ENCODE measurements at regions not wholly inside any gene's neighbourhood (a gene's known extent, or its start where the extent isn't known, plus 50 kb on each side); places are given as distances from the start of the nearest gene placed in this dataset.

DNA sequence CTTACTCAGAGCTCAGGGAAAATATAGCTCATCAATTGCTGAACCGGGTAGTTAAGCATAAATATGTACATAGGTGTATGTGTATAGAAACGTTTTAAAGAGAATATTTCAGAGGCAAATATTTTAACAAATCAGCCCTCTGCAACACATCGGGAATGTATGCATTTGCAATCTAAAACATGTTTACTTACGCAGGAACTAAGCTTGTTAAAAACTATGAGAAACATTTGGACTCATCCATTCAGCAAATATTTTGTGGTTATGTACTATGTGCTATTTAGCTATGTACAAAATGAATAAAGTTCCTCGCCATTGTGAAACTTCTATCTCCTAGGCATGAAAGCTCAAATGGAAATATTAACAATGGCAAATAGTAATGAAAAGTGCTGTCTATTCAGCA is 469.9 kb downstream of the ARHGEF28 start:
- TF ChIP-seq CTCF (IDR thresholded peaks at IDR 0.05; ENCODE audit: borderline replicate concordance, insufficient read depth, low read depth, low read length), result no peak
- no peak overlapping the region for H3K4me3 ChIP-seq (ENCODE audit: low read depth, low read length)

DNA sequence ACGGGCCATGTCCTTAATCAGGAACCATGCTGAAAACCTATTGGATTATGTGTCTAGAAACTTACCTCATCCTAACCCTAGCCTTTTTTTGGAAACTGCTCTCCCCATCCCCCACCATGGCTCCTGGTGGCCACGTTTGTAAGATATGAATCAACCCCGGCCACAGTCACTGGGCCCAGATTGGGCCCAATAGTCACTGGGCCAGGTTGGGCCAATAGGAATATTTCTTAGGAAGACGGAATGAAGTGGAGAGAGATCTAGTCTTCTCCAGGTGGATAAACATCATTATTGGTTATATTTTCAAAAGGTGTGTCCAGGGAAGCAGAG is 468.7 kb downstream of the ARHGEF28 start:
- no peak overlapping the region for H3K4me3 ChIP-seq (ENCODE audit: low read depth, low read length)
- TF ChIP-seq CTCF (IDR thresholded peaks at IDR 0.05; ENCODE audit: borderline replicate concordance, insufficient read depth, low read depth, low read length), result no peak

DNA sequence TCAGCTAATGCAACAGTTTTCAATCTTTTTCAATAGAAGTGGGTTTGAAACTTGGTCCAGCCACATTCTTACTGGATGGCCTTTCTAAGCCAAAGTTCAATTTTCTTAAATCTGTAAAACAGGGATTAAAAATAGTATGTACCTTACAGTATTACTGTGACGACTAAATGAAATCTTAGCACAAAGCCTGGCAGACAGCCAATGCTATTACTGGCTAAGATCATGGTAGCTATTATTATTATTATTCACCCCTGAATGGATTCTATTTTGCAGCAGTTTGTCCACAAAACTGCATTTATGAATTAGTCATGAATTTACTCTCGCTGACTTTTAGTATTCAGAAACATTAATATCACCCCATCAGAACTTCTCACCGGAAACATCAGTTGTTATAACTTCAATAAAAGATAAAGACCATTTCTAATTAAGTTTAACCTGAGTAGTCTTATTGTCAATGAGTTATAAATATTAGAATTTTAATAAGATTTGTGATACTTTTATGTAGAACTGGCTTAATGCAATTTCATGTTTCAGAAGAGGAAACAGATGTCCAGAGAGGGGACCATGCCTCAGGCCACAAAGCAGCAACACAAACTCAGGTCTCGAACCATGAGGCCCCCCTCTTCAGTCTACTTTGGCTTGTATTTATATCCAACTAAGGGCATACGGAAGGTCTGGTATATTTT is 468.2 kb downstream of the ARHGEF28 start:
- TF ChIP-seq CTCF (IDR thresholded peaks at IDR 0.05; ENCODE audit: borderline replicate concordance, insufficient read depth, low read depth, low read length), result no peak

GRCh38 chr5:74093561-74093960 is 467.6 kb downstream of the ARHGEF28 start:
- TF ChIP-seq CTCF (IDR thresholded peaks at IDR 0.05; ENCODE audit: borderline replicate concordance, insufficient read depth, low read depth, low read length), result no peak
- H3K4me3 ChIP-seq (ENCODE audit: low read depth, low read length), result no peak overlapping the region

More for the DNA sequence above, 468.2 kb downstream of the ARHGEF28 start:
- H3K4me3 ChIP-seq (ENCODE audit: low read depth, low read length), result no peak overlapping the region

GRCh38 chr5:74092766-74093165 is 466.8 kb downstream of the ARHGEF28 start:
- no peak for TF ChIP-seq CTCF (IDR thresholded peaks at IDR 0.05; ENCODE audit: borderline replicate concordance, insufficient read depth, low read depth, low read length)
- H3K4me3 ChIP-seq (ENCODE audit: low read depth, low read length), result no peak overlapping the region

GRCh38 chr5:74085782-74086181 is 459.8 kb downstream of the ARHGEF28 start:
- no peak overlapping the region for H3K4me3 ChIP-seq (ENCODE audit: low read depth, low read length)
- no peak for TF ChIP-seq CTCF (IDR thresholded peaks at IDR 0.05; ENCODE audit: borderline replicate concordance, insufficient read depth, low read depth, low read length)

GRCh38 chr5:74085186-74085585 is 459.2 kb downstream of the ARHGEF28 start:
- H3K4me3 ChIP-seq (ENCODE audit: low read depth, low read length), result no peak overlapping the region
- no peak for TF ChIP-seq CTCF (IDR thresholded peaks at IDR 0.05; ENCODE audit: borderline replicate concordance, insufficient read depth, low read depth, low read length)
